H9 (cell line): ENCODE measurements at regions not wholly inside any gene's neighbourhood (a gene's known extent, or its start where the extent isn't known, plus 50 kb on each side); places are given as distances from the start of the nearest gene placed in this dataset.

Experiments used
- DNase-seq: peaks from one replicate; pipeline ENCODE4 v3.0.0-alpha.2; 2017
- H2AFZ ChIP-seq: one replicate; pipeline ENCODE4 v1.6.1; 2013; ENCODE audit warnings: mild to moderate bottlenecking, low read length, control low read depth, moderate library complexity
- H2AK5ac ChIP-seq: 2 replicates; pipeline ENCODE4 v1.6.1; 2013; ENCODE audit warnings: low read length, control low read depth, mixed read lengths; ENCODE audit not compliant: insufficient read length
- H2BK120ac ChIP-seq: one replicate; pipeline ENCODE4 v1.6.1; 2013; ENCODE audit warnings: low read depth, mild to moderate bottlenecking, low read length, control low read depth, inconsistent platforms; ENCODE audit not compliant: poor library complexity, severe bottlenecking
- H2BK12ac ChIP-seq: 2 replicates; pipeline ENCODE4 v1.6.1; 2013; ENCODE audit warnings: low read length, control low read depth, mixed read lengths, low read depth; ENCODE audit not compliant: insufficient read length
- H2BK15ac ChIP-seq: 2 replicates; pipeline ENCODE4 v1.6.1; 2013; ENCODE audit warnings: low read depth, low read length, control low read depth
- H2BK20ac ChIP-seq: one replicate; pipeline ENCODE4 v1.6.1; 2013; ENCODE audit warnings: low read depth, mild to moderate bottlenecking, low read length, control low read depth, inconsistent platforms; ENCODE audit not compliant: poor library complexity, severe bottlenecking
- H2BK5ac ChIP-seq: 2 replicates; pipeline ENCODE4 v1.6.1; 2013; ENCODE audit warnings: low read length, control low read depth, mixed read lengths; ENCODE audit not compliant: insufficient read length
- H3K14ac ChIP-seq: 2 replicates; pipeline ENCODE4 v1.6.1; 2013; ENCODE audit warnings: low read length, control low read depth; ENCODE audit not compliant: insufficient read depth
- H3K18ac ChIP-seq: 2 replicates; pipeline ENCODE4 v1.6.1; 2013; ENCODE audit warnings: low read depth, mild to moderate bottlenecking, mixed read lengths, low read length, control low read depth; ENCODE audit not compliant: insufficient read length
- H3K23ac ChIP-seq: 2 replicates; pipeline ENCODE4 v1.6.1; 2013; ENCODE audit warnings: low read length, control low read depth, mixed read lengths, low read depth; ENCODE audit not compliant: insufficient read length
- H3K23me2 ChIP-seq: 2 replicates; pipeline ENCODE4 v1.6.1; 2013; ENCODE audit warnings: low read depth, mild to moderate bottlenecking, mixed read lengths, low read length, control low read depth; ENCODE audit not compliant: insufficient read length, poor library complexity, severe bottlenecking
- H3K27ac ChIP-seq: 2 replicates; pipeline ENCODE4 v1.5.1; 2013; ENCODE audit warnings: low read length, control low read depth, mixed read lengths, low read depth; ENCODE audit not compliant: insufficient read length
- H3K27me3 ChIP-seq: 2 replicates; pipeline ENCODE4 v1.6.1; 2013; ENCODE audit warnings: low read length, control low read depth, inconsistent platforms; ENCODE audit not compliant: insufficient read depth
- H3K4ac ChIP-seq: 2 replicates; pipeline ENCODE4 v1.6.1; 2013; ENCODE audit warnings: low read depth, mild to moderate bottlenecking, control low read depth, inconsistent platforms, low read length, moderate library complexity
- H3K4me1 ChIP-seq: 2 replicates; pipeline ENCODE4 v1.6.1; 2013; ENCODE audit warnings: low read length, control low read depth, inconsistent platforms; ENCODE audit not compliant: insufficient read depth
- H3K4me2 ChIP-seq: 2 replicates; pipeline ENCODE4 v1.6.1; 2013; ENCODE audit warnings: low read length, control low read depth, mixed read lengths; ENCODE audit not compliant: insufficient read length, insufficient read depth
- H3K56ac ChIP-seq: 2 replicates; pipeline ENCODE4 v1.6.1; 2013; ENCODE audit warnings: low read depth, mild to moderate bottlenecking, mixed read lengths, low read length, control low read depth; ENCODE audit not compliant: insufficient read length
- H3K79me1 ChIP-seq: 2 replicates; pipeline ENCODE4 v1.6.1; 2013; ENCODE audit warnings: low read depth, mild to moderate bottlenecking, moderate library complexity, low read length, control low read depth, inconsistent platforms; ENCODE audit not compliant: insufficient read depth, poor library complexity, severe bottlenecking
- H3K79me2 ChIP-seq: 2 replicates; pipeline ENCODE4 v1.6.1; 2013; ENCODE audit warnings: low read length, control low read depth, inconsistent platforms; ENCODE audit not compliant: insufficient read depth
- H3K9ac ChIP-seq: 2 replicates; pipeline ENCODE4 v1.6.1; 2013; ENCODE audit warnings: low read length, control low read depth, mixed read lengths; ENCODE audit not compliant: insufficient read length; ENCODE audit errors: extremely low read depth
- H3K9me3 ChIP-seq: one replicate; pipeline ENCODE4 v1.6.1; 2013; ENCODE audit warnings: low read depth, low read length, inconsistent platforms; ENCODE audit not compliant: control insufficient read depth
- H3T11ph ChIP-seq: one replicate; pipeline ENCODE4 v1.6.1; 2013; ENCODE audit warnings: mild to moderate bottlenecking, low read length, control low read depth, inconsistent platforms
- H4K20me1 ChIP-seq: one replicate; pipeline ENCODE4 v1.6.1; 2013; ENCODE audit not compliant: control insufficient read depth, insufficient read length, insufficient read depth
- H4K5ac ChIP-seq: 2 replicates; pipeline ENCODE4 v1.6.1; 2013; ENCODE audit warnings: low read depth, mild to moderate bottlenecking, mixed read lengths, low read length, control low read depth; ENCODE audit not compliant: insufficient read length
- H4K8ac ChIP-seq: replicated peaks from 2 replicates; pipeline ENCODE4 v1.6.1; 2013; ENCODE audit warnings: low read length, control low read depth, mixed read lengths, low read depth; ENCODE audit not compliant: insufficient read length
- H4K91ac ChIP-seq: 2 replicates; pipeline ENCODE4 v1.6.1; 2013; ENCODE audit warnings: low read depth, mild to moderate bottlenecking, moderate library complexity, mixed read lengths, low read length, control low read depth; ENCODE audit not compliant: insufficient read length
- H3K27ac Mint-ChIP-seq, 3 experiments: 2 replicates in 2 of 3; 3 replicates in 1 of 3; pipeline ENCODE4 v1.8.0; 2020 to 2021; ENCODE audit warnings: mixed read lengths in 3 of 3, mild to moderate bottlenecking in 1 of 3, moderate library complexity in 1 of 3
- H3K27me3 Mint-ChIP-seq: 2 replicates; pipeline ENCODE4 v1.8.0; 2021; ENCODE audit warnings: low read depth, mild to moderate bottlenecking, moderate library complexity, mixed read lengths
- H3K36me3 Mint-ChIP-seq, 3 experiments: 2 replicates in 2 of 3; 3 replicates in 1 of 3; pipeline ENCODE4 v1.8.0; 2020 to 2021; ENCODE audit warnings: low read depth in 3 of 3, mixed read lengths in 3 of 3; ENCODE audit not compliant: insufficient read depth in 1 of 3
- H3K4me1 Mint-ChIP-seq, 2 experiments: 2 replicates each; pipeline ENCODE4 v1.8.0; 2020; ENCODE audit warnings: mixed read lengths in 2 of 2
- H3K4me3 Mint-ChIP-seq, 2 experiments: 2 replicates in 1 of 2; 3 replicates in 1 of 2; pipeline ENCODE4 v1.8.0; 2020 to 2021; ENCODE audit warnings: mild to moderate bottlenecking in 2 of 2, mixed read lengths in 2 of 2, moderate library complexity in 1 of 2
- H3K9me3 Mint-ChIP-seq, 2 experiments: 2 replicates in 1 of 2; 3 replicates in 1 of 2; pipeline ENCODE4 v1.8.0; 2020; ENCODE audit warnings: mild to moderate bottlenecking in 2 of 2, mixed read lengths in 2 of 2, moderate library complexity in 1 of 2
- WGBS: extraction: QIAGEN DNeasy Blood & Tissue Kit; methylation state at CpG from one replicate; pipeline ENCODE4 v1.1.7; 2013; ENCODE audit warnings: missing lambda C conversion rate, low lambda C conversion rate, mixed read lengths; ENCODE audit not compliant: insufficient read length; ENCODE audit errors: extremely low coverage; 5-methylcytosine and 5-hydroxymethylcytosine counted together
- TF ChIP-seq, protein P1 (sequence below): fragments of 200-600 bp; sonication (generic); conservative IDR thresholded peaks from 3 replicates; pipeline ENCODE4 v1.8.0; 2021; ENCODE audit warnings: antibody characterized with exemption, mild to moderate bottlenecking

- no peak overlapping the region for H3K27ac ChIP-seq
- no peak overlapping the region for H3T11ph ChIP-seq
- no peak overlapping the region for H3K18ac ChIP-seq
- no peaks in the 10 kb centered on the region for H3K4me1 ChIP-seq
- Mint-ChIP-seq H3K9me3 (peaks cover 3 to 6% of the 10 kb centered on the region in 2 experiments; a peak in 2 of 5 replicates), H3K4me3 (no peak overlapping the region), H3K4me1 (no peaks in the 10 kb centered on the region), H3K36me3 (peaks cover 0 to 4% (median 0%) of the 10 kb centered on the region in 3 experiments; a peak in 1 of 7 replicates), H3K27me3 (no peaks in the 10 kb centered on the region), H3K27ac (no peak overlapping the region)
- H3K56ac ChIP-seq, result no peak overlapping the region
- H3K14ac ChIP-seq, result no peak overlapping the region
- no peak overlapping the region for H4K8ac ChIP-seq
- no CpG with 5 or more reads among the region's 4 CpGs for WGBS
- no peak overlapping the region for H2BK20ac ChIP-seq
- H2BK12ac ChIP-seq, result no peak overlapping the region
- TF ChIP-seq, protein P1, sequence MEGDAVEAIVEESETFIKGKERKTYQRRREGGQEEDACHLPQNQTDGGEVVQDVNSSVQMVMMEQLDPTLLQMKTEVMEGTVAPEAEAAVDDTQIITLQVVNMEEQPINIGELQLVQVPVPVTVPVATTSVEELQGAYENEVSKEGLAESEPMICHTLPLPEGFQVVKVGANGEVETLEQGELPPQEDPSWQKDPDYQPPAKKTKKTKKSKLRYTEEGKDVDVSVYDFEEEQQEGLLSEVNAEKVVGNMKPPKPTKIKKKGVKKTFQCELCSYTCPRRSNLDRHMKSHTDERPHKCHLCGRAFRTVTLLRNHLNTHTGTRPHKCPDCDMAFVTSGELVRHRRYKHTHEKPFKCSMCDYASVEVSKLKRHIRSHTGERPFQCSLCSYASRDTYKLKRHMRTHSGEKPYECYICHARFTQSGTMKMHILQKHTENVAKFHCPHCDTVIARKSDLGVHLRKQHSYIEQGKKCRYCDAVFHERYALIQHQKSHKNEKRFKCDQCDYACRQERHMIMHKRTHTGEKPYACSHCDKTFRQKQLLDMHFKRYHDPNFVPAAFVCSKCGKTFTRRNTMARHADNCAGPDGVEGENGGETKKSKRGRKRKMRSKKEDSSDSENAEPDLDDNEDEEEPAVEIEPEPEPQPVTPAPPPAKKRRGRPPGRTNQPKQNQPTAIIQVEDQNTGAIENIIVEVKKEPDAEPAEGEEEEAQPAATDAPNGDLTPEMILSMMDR, result no peak
- no peak for DNase-seq
- H2AK5ac ChIP-seq, result no peak overlapping the region
- no peak overlapping the region for H2BK15ac ChIP-seq
- no peaks in the 10 kb centered on the region for H3K79me2 ChIP-seq
- no peak overlapping the region for H2BK5ac ChIP-seq
- H3K23ac ChIP-seq, result no peak overlapping the region
- no peak overlapping the region for H4K91ac ChIP-seq
- no peaks in the 10 kb centered on the region for H3K27me3 ChIP-seq
- H3K9ac ChIP-seq, result no peak overlapping the region
- no peak overlapping the region for H3K4ac ChIP-seq
- H4K5ac ChIP-seq, result no peak overlapping the region
- H3K9me3 ChIP-seq, result no peaks in the 10 kb centered on the region
- H4K20me1 ChIP-seq, result no peaks in the 10 kb centered on the region
- H3K79me1 ChIP-seq, result no peaks in the 10 kb centered on the region
- no peak overlapping the region for H2BK120ac ChIP-seq
- no peaks in the 10 kb centered on the region for H3K23me2 ChIP-seq
- no peak overlapping the region for H2AFZ ChIP-seq
- no peak overlapping the region for H3K4me2 ChIP-seq
Measured at GRCh38 chr1:187537936-187538335, 709.2 kb downstream of the PLA2G4A start.
